ENCODE measurements at regions not wholly inside any gene's neighbourhood (a gene's known extent, or its start where the extent isn't known, plus 50 kb on each side); places are given as distances from the start of the nearest gene placed in this dataset.

- TF ChIP-seq CTCF (IDR thresholded peaks at IDR 0.05): no peak
- H3K27ac ChIP-seq: no peak overlapping the region
- no peak for DNase-seq (ENCODE audit: low spot score)
- no peak overlapping the region for H3K4me3 ChIP-seq
Observed at GRCh38 chr2:235132651-235133050, 180.8 kb downstream of the SH3BP4 start.

- Histone ChIP-seq H3K4me3 (no peak overlapping the region), H3K27ac (no peak overlapping the region)
- TF ChIP-seq CTCF (IDR thresholded peaks at IDR 0.05): no peak
- DNase-seq (ENCODE audit: low spot score): no peak
Observed at GRCh38 chr2:235133837-235134236, 182.0 kb downstream of the SH3BP4 start.

GRCh38 chr2:235134420-235134819 is 182.6 kb downstream of the SH3BP4 start:
- H3K4me3 ChIP-seq: no peak overlapping the region
- DNase-seq (ENCODE audit: low spot score): no peak
- no peak for TF ChIP-seq CTCF (IDR thresholded peaks at IDR 0.05)
- no peak overlapping the region for H3K27ac ChIP-seq

GRCh38 chr2:235135195-235135965 is 183.6 kb downstream of the SH3BP4 start:
- TF ChIP-seq CTCF (IDR thresholded peaks at IDR 0.05): no peak
- DNase-seq (ENCODE audit: low spot score): no peak
- no peak overlapping the region for H3K27ac ChIP-seq
- H3K4me3 ChIP-seq: no peak overlapping the region

- H3K27ac ChIP-seq: no peak overlapping the region
- H3K4me3 ChIP-seq: no peak overlapping the region
- no peak for DNase-seq (ENCODE audit: low spot score)
- peak; percentile 38 for TF ChIP-seq CTCF (IDR thresholded peaks at IDR 0.05)
Observed at GRCh38 chr2:235135990-235136561, 184.3 kb downstream of the SH3BP4 start.

GRCh38 chr2:235138339-235138738 is 186.5 kb downstream of the SH3BP4 start:
- no peak for TF ChIP-seq CTCF (IDR thresholded peaks at IDR 0.05)
- H3K4me3 ChIP-seq: no peak overlapping the region
- H3K27ac ChIP-seq: no peak overlapping the region
- no peak for DNase-seq (ENCODE audit: low spot score)

Data from coronary artery (tissue), 2 donors.